Endothelial cell of umbilical vein (primary cell): ENCODE measurements at regions not wholly inside any gene's neighbourhood (a gene's known extent, or its start where the extent isn't known, plus 50 kb on each side); places are given as distances from the start of the nearest gene placed in this dataset.

ENCODE experiments used
- BruUV-seq: library from RNA; stranded (reverse); fragments of 400-500 nt; replicated peaks from 2 replicates; lab custom pipeline; 2021; lab: Mats Ljungman, UMichigan
- CTCF ChIA-PET: fragments of 300-600, 350-600 bp; sonication (Branson Sonifier 250); formaldehyde crosslinking; loops from one replicate; lab custom pipeline; 2021; ENCODE audit warnings: antibody characterized with exemption, inconsistent platforms; lab: Charles Lee
- POLR2A ChIA-PET: fragments of 300-600, 350-600 bp; sonication (Branson Sonifier 250); formaldehyde crosslinking; loops from one replicate; lab custom pipeline; 2021; ENCODE audit warnings: antibody characterized with exemption, inconsistent platforms; lab: Charles Lee
- DNase-seq: peaks from one replicate; pipeline ENCODE4 v3.0.0-alpha.2; 2011; ENCODE audit warnings: low read depth, low spot score
- FAIRE-seq: peaks from 2 replicates; lab custom pipeline; 2011; peaks lifted over from hg19 to GRCh38; lab: Jason Lieb, UNC
- H2AFZ ChIP-seq: 2 replicates; pipeline ENCODE4 v1.6.0; 2012; ENCODE audit warnings: low read depth, low read length, control low read depth, inconsistent platforms
- H3K27ac ChIP-seq: 2 replicates; pipeline ENCODE4 v1.5.1; 2011; ENCODE audit warnings: low read depth, mild to moderate bottlenecking, control low read depth, low read length, moderate library complexity; ENCODE audit not compliant: insufficient read depth
- H3K27me3 ChIP-seq, 2 experiments: 2 replicates each; pipeline versions ENCODE4 v1.6.0 to v1.6.1; 2011; ENCODE audit warnings: low read length in 2 of 2, mixed read lengths in 1 of 2; ENCODE audit not compliant: control insufficient read depth in 2 of 2, insufficient read depth in 2 of 2
- H3K36me3 ChIP-seq, 2 experiments: 2 replicates in 1 of 2; 3 replicates in 1 of 2; pipeline ENCODE4 v1.5.1; 2011; ENCODE audit warnings: low read length in 2 of 2, mild to moderate bottlenecking in 1 of 2, moderate library complexity in 1 of 2; ENCODE audit not compliant: control insufficient read depth in 2 of 2, insufficient read depth in 2 of 2; ENCODE audit errors: extremely low read depth in 1 of 2
- H3K4me1 ChIP-seq: 3 replicates; pipeline ENCODE4 v1.5.1; 2011; ENCODE audit warnings: mild to moderate bottlenecking, low read length; ENCODE audit not compliant: control insufficient read depth, insufficient read depth; ENCODE audit errors: extremely low read depth
- H3K4me2 ChIP-seq: 2 replicates; pipeline ENCODE4 v1.6.1; 2011; ENCODE audit warnings: low read length, control low read depth, mixed read lengths; ENCODE audit not compliant: insufficient read depth
- H3K4me3 ChIP-seq, 3 experiments: fragments of 200-600 bp in 1 of 3; sonication (generic), shearing (Covaris generic) in 1 of 3; replicated peaks in 1 of 3; 2 replicates each; pipeline ENCODE4 v1.5.1; 2011 to 2016; ENCODE audit warnings: control low read depth in 3 of 3, low read length in 3 of 3, mild to moderate bottlenecking in 2 of 3, inconsistent platforms in 1 of 3, low read depth in 1 of 3, moderate library complexity in 1 of 3; ENCODE audit not compliant: insufficient read depth in 1 of 3
- H3K79me2 ChIP-seq: 2 replicates; pipeline ENCODE4 v1.6.0; 2012; ENCODE audit warnings: low read length, inconsistent platforms; ENCODE audit not compliant: control insufficient read depth, insufficient read depth
- H3K9ac ChIP-seq: replicated peaks from 2 replicates; pipeline ENCODE3; 2011; ENCODE audit warnings: low read length, control low read depth; ENCODE audit not compliant: insufficient read depth; ENCODE audit errors: extremely low read depth
- H3K9me1 ChIP-seq: replicated peaks from 3 replicates; pipeline ENCODE4 v1.6.0; 2011; ENCODE audit warnings: mild to moderate bottlenecking, low read length; ENCODE audit not compliant: control insufficient read depth, insufficient read depth; ENCODE audit errors: extremely low read depth
- H3K9me3 ChIP-seq: replicated peaks from 2 replicates; pipeline ENCODE4 v1.5.1; 2012; ENCODE audit warnings: low read length, inconsistent platforms; ENCODE audit not compliant: control insufficient read depth, insufficient read depth
- H4K20me1 ChIP-seq: replicated peaks from 2 replicates; pipeline ENCODE3; 2011; ENCODE audit warnings: mild to moderate bottlenecking, low read length; ENCODE audit not compliant: control insufficient read depth, insufficient read depth; ENCODE audit errors: extremely low read depth
- EZH2 ChIP-seq: IDR thresholded peaks from 2 replicates; pipeline ENCODE4 v1.6.1; 2012; ENCODE audit warnings: borderline replicate concordance, low read depth, mild to moderate bottlenecking, moderate library complexity, low read length, inconsistent platforms; ENCODE audit not compliant: severe bottlenecking
- GATA2 ChIP-seq: IDR thresholded peaks from 2 replicates; pipeline ENCODE4 v1.7.0; 2011; ENCODE audit warnings: low read depth, mild to moderate bottlenecking, moderate library complexity, mixed read lengths, low read length; ENCODE audit not compliant: insufficient read length, insufficient read depth
- JUN ChIP-seq: IDR thresholded peaks from 2 replicates; pipeline ENCODE4 v1.6.1; 2011; ENCODE audit warnings: borderline replicate concordance, low read depth; ENCODE audit not compliant: insufficient read length, insufficient read depth
- POLR2A ChIP-seq: IDR thresholded peaks from 2 replicates; pipeline ENCODE4 v1.6.1; 2012; ENCODE audit warnings: low read depth, mild to moderate bottlenecking, control low read depth, low read length
- POLR2AphosphoS5 ChIP-seq: IDR thresholded peaks from 2 replicates; pipeline ENCODE4 v1.6.1; 2012; ENCODE audit warnings: low read depth, mild to moderate bottlenecking, control low read depth, low read length, moderate library complexity; ENCODE audit not compliant: insufficient read depth
- dilution Hi-C: fragments of 300-500 bp; cut with MboI; formaldehyde crosslinking; loops from one replicate; pipeline ENCODE4 v1.15.0; 2019; ENCODE audit warnings: low sequenced_read_pairs; ENCODE audit not compliant: extremely low pct_ligation_motif_present
- intact Hi-C: fragments of 100-400 bp; cut with micrococcal nuclease; formaldehyde crosslinking; loops from one replicate; pipeline ENCODE4 v1.10.0; 2022
- TF ChIP-seq, protein P1 (sequence below): IDR thresholded peaks from 2 replicates; pipeline ENCODE4 v1.6.1; 2011; ENCODE audit not compliant: insufficient read depth, insufficient read length
- TF ChIP-seq, protein P2 (sequence below), 2 donors: IDR thresholded peaks; 1 replicate in 1 of 2; 2 replicates in 1 of 2; pipeline ENCODE4 v1.5.1; 2011; ENCODE audit warnings: low read length in 2 of 2, mild to moderate bottlenecking in 2 of 2, moderate library complexity in 2 of 2, control low read depth in 1 of 2, inconsistent platforms in 1 of 2, low read depth in 1 of 2; ENCODE audit not compliant: insufficient read depth in 1 of 2; ENCODE audit errors: extremely low read depth in 1 of 2

- Histone ChIP-seq H3K36me3 (no peaks in the 10 kb centered on the region), H3K79me2 (no peaks in the 10 kb centered on the region), H3K9ac (no peak overlapping the region), H3K4me2 (no peak overlapping the region), H2AFZ (no peak overlapping the region), H3K9me1 (no peaks in the 10 kb centered on the region), H3K27me3 (no peaks in the 10 kb centered on the region), H3K4me1 (no peaks in the 10 kb centered on the region), H3K4me3 (no peak overlapping the region), H4K20me1 (no peaks in the 10 kb centered on the region), H3K9me3 (no peaks in the 10 kb centered on the region), H3K27ac (no peak overlapping the region)
- dilution Hi-C loops (no loop called here), intact Hi-C loops (no loop called here)
- CTCF ChIA-PET: no interaction called here
- FAIRE-seq (no peak), DNase-seq (no peak)
- TF ChIP-seq, protein P1, sequence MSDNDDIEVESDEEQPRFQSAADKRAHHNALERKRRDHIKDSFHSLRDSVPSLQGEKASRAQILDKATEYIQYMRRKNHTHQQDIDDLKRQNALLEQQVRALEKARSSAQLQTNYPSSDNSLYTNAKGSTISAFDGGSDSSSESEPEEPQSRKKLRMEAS: no peak
- no peak for TF ChIP-seq POLR2AphosphoS5
- no peak for TF ChIP-seq EZH2
- peak; percentile 8 for TF ChIP-seq JUN
- no peak for TF ChIP-seq GATA2
- TF ChIP-seq, protein P2, sequence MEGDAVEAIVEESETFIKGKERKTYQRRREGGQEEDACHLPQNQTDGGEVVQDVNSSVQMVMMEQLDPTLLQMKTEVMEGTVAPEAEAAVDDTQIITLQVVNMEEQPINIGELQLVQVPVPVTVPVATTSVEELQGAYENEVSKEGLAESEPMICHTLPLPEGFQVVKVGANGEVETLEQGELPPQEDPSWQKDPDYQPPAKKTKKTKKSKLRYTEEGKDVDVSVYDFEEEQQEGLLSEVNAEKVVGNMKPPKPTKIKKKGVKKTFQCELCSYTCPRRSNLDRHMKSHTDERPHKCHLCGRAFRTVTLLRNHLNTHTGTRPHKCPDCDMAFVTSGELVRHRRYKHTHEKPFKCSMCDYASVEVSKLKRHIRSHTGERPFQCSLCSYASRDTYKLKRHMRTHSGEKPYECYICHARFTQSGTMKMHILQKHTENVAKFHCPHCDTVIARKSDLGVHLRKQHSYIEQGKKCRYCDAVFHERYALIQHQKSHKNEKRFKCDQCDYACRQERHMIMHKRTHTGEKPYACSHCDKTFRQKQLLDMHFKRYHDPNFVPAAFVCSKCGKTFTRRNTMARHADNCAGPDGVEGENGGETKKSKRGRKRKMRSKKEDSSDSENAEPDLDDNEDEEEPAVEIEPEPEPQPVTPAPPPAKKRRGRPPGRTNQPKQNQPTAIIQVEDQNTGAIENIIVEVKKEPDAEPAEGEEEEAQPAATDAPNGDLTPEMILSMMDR (IDR thresholded peaks at IDR 0.05; ENCODE audit: extremely low read depth in 1 of 2, insufficient read depth in 1 of 2, low read depth in 1 of 2, low read length in 2 of 2): no peak
- no peak for TF ChIP-seq POLR2A
- POLR2A ChIA-PET: no interaction called here
- no TSS peak for BruUV-seq
Observed at GRCh38 chr4:178003098-178003657, 560.9 kb upstream of the AGA start.
